ENCODE measurements at regions not wholly inside any gene's neighbourhood (a gene's known extent, or its start where the extent isn't known, plus 50 kb on each side); places are given as distances from the start of the nearest gene placed in this dataset.

DNA sequence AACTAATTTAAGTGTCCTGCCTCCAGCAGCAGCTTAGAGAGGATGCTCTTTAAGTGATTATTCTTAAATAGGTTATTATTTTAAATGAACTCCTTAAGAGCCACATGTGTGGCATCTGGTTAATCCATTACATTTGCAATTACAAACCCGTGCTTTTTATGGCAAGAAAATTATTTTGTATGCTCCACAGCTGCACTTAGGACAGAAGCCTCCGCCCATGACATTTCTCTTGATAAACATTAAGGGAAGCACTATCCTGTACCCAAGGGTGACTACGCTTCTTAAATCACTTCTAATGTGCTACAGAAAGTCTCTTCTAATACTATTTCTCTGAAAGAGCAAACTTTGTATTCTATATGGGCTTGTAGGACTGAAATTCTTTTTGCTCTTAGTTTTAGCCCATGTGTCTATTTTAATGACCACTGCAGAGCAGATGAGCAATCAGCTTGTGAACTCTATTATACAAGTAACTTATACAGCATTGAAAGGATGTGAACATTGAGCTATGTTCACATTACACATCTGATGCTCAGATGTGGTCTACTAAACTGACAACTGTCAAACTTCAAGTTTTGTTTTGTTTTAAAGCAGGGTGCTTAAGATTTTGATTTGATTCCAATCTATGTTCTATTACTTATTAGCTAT lies 223.4 kb downstream of the COX7C start:
- TF ChIP-seq, protein P1, sequence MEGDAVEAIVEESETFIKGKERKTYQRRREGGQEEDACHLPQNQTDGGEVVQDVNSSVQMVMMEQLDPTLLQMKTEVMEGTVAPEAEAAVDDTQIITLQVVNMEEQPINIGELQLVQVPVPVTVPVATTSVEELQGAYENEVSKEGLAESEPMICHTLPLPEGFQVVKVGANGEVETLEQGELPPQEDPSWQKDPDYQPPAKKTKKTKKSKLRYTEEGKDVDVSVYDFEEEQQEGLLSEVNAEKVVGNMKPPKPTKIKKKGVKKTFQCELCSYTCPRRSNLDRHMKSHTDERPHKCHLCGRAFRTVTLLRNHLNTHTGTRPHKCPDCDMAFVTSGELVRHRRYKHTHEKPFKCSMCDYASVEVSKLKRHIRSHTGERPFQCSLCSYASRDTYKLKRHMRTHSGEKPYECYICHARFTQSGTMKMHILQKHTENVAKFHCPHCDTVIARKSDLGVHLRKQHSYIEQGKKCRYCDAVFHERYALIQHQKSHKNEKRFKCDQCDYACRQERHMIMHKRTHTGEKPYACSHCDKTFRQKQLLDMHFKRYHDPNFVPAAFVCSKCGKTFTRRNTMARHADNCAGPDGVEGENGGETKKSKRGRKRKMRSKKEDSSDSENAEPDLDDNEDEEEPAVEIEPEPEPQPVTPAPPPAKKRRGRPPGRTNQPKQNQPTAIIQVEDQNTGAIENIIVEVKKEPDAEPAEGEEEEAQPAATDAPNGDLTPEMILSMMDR (IDR thresholded peaks at IDR 0.05; ENCODE audit: insufficient read depth, missing control alignments) = no peak
- DNase-seq (ENCODE audit: insufficient read length, low spot score) (no peak), FAIRE-seq (no peak)

DNA sequence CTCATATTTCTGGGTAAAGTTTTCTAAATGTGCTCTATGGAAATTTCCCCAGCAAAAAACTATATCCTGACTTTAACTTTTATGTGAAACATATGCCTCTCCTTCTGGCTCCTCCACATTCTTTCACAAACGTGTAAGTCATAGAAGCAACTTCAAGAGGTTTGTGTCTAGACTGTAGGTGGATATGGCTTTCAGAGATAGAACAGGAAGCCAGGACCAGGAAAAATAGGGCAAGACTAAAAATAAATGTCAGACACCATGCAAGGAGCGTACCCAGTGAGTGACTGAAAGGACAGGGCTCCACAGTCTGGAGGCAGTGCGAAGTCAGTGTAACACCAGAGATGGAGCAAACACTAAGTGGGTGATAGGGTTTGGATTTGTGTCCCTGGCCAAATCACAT lies 240.7 kb downstream of the COX7C start:
- DNase-seq (ENCODE audit: insufficient read length, low spot score) (no peak), FAIRE-seq (no peak)
- TF ChIP-seq, protein P1 (IDR thresholded peaks at IDR 0.05; ENCODE audit: insufficient read depth, missing control alignments) = no peak

DNA sequence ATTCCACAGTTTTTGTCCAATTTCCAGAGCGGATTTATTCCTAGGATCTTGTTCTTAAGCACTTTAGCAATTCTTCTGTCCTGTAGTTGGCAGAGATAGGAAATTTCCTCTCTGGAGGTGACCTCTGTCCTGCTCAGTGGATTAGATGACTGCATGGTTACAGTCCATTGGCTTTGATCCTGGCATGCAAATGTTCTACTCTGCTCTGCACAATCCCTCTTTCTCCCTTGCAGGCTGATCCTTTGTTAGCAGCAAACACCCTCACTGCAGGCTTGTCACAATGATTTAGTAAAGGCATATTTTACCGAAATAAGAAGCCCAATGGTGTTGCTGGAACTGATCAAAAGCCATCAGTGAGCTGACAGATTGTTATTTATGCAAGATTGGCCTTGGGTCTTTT lies 243.8 kb downstream of the COX7C start:
- FAIRE-seq (no peak), DNase-seq (ENCODE audit: insufficient read length, low spot score) (no peak)
- TF ChIP-seq, protein P1 (IDR thresholded peaks at IDR 0.05; ENCODE audit: insufficient read depth, missing control alignments) = no peak

DNA sequence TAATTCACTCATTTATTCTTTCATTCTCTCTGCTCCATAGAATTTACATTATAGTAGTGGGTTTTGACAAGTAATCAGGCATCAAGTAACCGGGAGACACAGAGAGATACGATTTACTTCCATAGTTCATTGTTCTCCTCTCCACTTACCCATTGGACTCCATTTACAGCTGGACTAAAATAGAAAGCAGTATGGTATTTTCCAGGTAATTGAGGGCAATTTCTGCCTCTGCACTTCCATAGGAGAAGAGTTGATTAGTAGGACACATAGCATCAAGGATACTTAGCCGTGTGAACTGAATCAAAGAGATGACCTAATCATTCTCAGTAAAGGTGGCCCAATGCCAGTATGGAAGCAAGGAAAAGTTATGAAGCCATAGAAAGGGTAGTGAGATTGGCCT lies 244.4 kb downstream of the COX7C start:
- TF ChIP-seq, protein P1 (IDR thresholded peaks at IDR 0.05; ENCODE audit: insufficient read depth, missing control alignments) = no peak
- FAIRE-seq = no peak
- no peak for DNase-seq (ENCODE audit: insufficient read length, low spot score)

DNA sequence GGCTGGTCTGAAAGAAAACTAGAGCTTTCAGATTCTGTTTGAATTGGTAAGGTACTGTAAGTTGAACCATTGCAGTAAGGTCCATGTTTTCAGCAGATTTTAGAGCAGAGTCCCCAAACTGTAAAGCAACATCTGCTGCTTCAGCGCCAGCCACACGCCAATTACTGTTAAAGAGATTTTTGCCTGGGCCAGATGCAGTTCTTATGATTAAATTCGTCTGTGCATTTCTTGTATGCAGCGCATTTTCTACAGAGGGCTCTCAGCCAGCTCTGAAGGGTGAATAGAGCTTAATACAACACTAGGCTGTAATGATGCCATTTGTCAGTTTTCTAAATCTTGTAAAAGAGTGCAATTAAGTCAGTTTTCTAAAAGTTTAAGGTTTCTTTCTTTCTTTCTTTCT lies 246.3 kb downstream of the COX7C start:
- TF ChIP-seq, protein P1 (IDR thresholded peaks at IDR 0.05; ENCODE audit: insufficient read depth, missing control alignments) = no peak
- DNase-seq (ENCODE audit: insufficient read length, low spot score) = no peak
- FAIRE-seq = peak; percentile 29

DNA sequence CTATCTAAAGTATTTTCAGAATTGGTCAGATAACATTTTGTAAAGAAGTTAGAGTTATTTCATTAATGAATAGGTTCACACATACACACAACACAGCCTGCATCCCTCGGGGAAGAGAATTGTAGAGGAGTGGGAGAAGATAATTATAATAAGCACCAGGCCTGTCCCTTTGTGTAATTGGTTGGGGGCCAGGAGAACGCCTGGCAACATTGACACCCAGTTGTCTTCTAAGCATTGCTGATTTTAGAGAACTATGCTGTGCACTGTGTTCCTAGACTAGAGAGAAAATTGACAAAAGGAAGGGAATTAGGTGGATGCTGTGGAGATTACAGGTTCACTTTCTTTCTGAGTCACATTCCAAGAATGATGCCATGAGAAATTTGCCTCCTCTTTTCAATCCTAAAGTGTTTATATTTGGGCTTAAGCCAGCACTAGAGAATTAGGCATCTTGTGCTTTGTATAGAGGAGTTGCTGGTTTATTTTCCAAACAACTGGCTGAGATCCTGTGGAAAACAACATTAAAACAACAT lies 247.6 kb downstream of the COX7C start:
- FAIRE-seq (no peak), DNase-seq (ENCODE audit: insufficient read length, low spot score) (no peak)

DNA sequence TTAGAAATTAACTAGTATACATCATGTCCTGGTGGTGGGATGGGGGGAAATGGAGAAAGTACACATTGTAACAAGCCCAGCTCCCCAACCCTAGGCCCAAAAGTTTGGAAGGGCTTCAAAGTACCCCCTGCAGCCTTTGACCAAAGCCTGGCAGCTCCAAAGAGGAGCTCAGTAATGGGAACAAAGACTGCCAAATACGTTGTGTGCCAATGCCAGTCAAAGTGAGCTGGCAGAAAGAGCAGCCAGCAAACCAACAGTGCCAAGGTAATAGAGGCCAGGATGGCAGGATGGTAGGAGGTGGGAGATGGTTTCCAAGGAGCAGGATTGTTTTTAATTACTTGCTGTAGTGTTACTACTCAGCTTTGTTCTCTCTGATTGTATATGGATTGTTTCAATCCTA lies 248.3 kb downstream of the COX7C start:
- TF ChIP-seq, protein P1 (IDR thresholded peaks at IDR 0.05; ENCODE audit: insufficient read depth, missing control alignments) = no peak
- DNase-seq (ENCODE audit: insufficient read length, low spot score) = no peak
- FAIRE-seq = no peak

More for the DNA sequence above, 247.6 kb downstream of the COX7C start:
- TF ChIP-seq, protein P1 (IDR thresholded peaks at IDR 0.05; ENCODE audit: insufficient read depth, missing control alignments) = no peak
